ENCODE measurements at regions not wholly inside any gene's neighbourhood (a gene's known extent, or its start where the extent isn't known, plus 50 kb on each side); places are given as distances from the start of the nearest gene placed in this dataset.

DNA sequence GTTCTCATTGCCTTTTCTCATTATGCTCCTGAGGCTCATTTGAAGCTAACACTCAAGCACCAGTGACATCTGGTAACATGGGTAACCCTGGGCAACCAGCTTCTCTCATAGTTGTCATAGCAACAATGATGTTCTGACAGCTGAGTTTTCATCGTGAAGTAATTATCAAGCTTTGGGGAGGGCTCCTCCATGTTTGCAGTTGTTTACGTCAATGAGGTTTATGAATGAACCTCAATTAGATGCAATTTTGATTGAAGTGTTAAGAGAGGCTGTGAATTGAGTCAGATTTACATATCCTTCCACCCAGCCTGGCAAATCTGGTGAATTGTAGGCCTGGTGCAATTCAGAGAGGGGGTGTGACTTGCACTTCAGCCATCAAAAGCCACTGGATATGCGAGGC, 119.3 kb upstream of the CHD2 start:
- no peak for TF ChIP-seq ZNF101 (CRISPR knock-in tag; IDR thresholded peaks at IDR 0.05; ENCODE audit: borderline replicate concordance, low read depth)
- TF ChIP-seq ETS1 (CRISPR knock-in tag; IDR thresholded peaks at IDR 0.05), result no peak
- TF ChIP-seq, protein P1, sequence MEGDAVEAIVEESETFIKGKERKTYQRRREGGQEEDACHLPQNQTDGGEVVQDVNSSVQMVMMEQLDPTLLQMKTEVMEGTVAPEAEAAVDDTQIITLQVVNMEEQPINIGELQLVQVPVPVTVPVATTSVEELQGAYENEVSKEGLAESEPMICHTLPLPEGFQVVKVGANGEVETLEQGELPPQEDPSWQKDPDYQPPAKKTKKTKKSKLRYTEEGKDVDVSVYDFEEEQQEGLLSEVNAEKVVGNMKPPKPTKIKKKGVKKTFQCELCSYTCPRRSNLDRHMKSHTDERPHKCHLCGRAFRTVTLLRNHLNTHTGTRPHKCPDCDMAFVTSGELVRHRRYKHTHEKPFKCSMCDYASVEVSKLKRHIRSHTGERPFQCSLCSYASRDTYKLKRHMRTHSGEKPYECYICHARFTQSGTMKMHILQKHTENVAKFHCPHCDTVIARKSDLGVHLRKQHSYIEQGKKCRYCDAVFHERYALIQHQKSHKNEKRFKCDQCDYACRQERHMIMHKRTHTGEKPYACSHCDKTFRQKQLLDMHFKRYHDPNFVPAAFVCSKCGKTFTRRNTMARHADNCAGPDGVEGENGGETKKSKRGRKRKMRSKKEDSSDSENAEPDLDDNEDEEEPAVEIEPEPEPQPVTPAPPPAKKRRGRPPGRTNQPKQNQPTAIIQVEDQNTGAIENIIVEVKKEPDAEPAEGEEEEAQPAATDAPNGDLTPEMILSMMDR (CRISPR knock-in tag; IDR thresholded peaks at IDR 0.05), result no peak
- TF ChIP-seq CSRNP2 (CRISPR knock-in tag; conservative IDR thresholded peaks at IDR 0.05; ENCODE audit: low read depth), result no peak
- TF ChIP-seq MTA1 (CRISPR knock-in tag; IDR thresholded peaks at IDR 0.05; ENCODE audit: borderline replicate concordance), result no peak
- no peak for TF ChIP-seq CBX5 (CRISPR knock-in tag; IDR thresholded peaks at IDR 0.05; ENCODE audit: borderline replicate concordance)
